Endodermal cell (in vitro differentiated cells): ENCODE measurements at regions not wholly inside any gene's neighbourhood (a gene's known extent, or its start where the extent isn't known, plus 50 kb on each side); places are given as distances from the start of the nearest gene placed in this dataset.
A peak's percentile ranks its signal among the peaks of the same experiment; 100 is the strongest.

ENCODE experiments used
- DNase-seq: peaks from one replicate; pipeline ENCODE4 v3.0.0-alpha.2; 2017
- H3K27ac ChIP-seq: 2 replicates; pipeline ENCODE4 v1.5.1; 2013; ENCODE audit warnings: mild to moderate bottlenecking, low read depth, low read length, moderate library complexity
- H3K27me3 ChIP-seq: 2 replicates; pipeline ENCODE4 v1.6.1; 2013; ENCODE audit warnings: mild to moderate bottlenecking, low read length, moderate library complexity; ENCODE audit not compliant: insufficient read depth, control insufficient read depth, poor library complexity, severe bottlenecking
- H3K36me3 ChIP-seq: 2 replicates; pipeline ENCODE4 v1.7.0; 2013; ENCODE audit warnings: mild to moderate bottlenecking, low read length, moderate library complexity; ENCODE audit not compliant: control insufficient read depth, insufficient read depth
- H3K4me1 ChIP-seq: one replicate; pipeline ENCODE4 v1.7.0; 2013; ENCODE audit warnings: low read length; ENCODE audit not compliant: control insufficient read depth, insufficient read depth
- H3K4me3 ChIP-seq: 2 replicates; pipeline ENCODE4 v1.5.1; 2013; ENCODE audit warnings: mild to moderate bottlenecking, low read length, moderate library complexity
- H3K9ac ChIP-seq: 2 replicates; pipeline ENCODE4 v1.6.1; 2013; ENCODE audit warnings: mild to moderate bottlenecking, low read length, moderate library complexity; ENCODE audit not compliant: poor library complexity, severe bottlenecking; ENCODE audit errors: extremely low read depth
- H3K9me3 ChIP-seq: 2 replicates; pipeline ENCODE4 v1.6.1; 2013; ENCODE audit warnings: mild to moderate bottlenecking, low read length, moderate library complexity; ENCODE audit not compliant: control insufficient read depth
- H3K27ac Mint-ChIP-seq: 2 replicates; pipeline ENCODE4 v1.8.0; 2020; ENCODE audit warnings: mixed read lengths
- H3K27me3 Mint-ChIP-seq: 2 replicates; pipeline ENCODE4 v1.8.0; 2021; ENCODE audit warnings: mild to moderate bottlenecking, mixed read lengths; ENCODE audit not compliant: insufficient read depth
- H3K36me3 Mint-ChIP-seq: 2 replicates; pipeline ENCODE4 v1.8.0; 2020; ENCODE audit warnings: low read depth, mixed read lengths
- H3K4me1 Mint-ChIP-seq: 2 replicates; pipeline ENCODE4 v1.8.0; 2020; ENCODE audit warnings: mixed read lengths
- H3K4me3 Mint-ChIP-seq: 2 replicates; pipeline ENCODE4 v1.8.0; 2020; ENCODE audit warnings: mild to moderate bottlenecking, moderate library complexity, mixed read lengths
- H3K9me3 Mint-ChIP-seq: 2 replicates; pipeline ENCODE4 v1.8.0; 2020; ENCODE audit warnings: mild to moderate bottlenecking, mixed read lengths
- CTCF ChIP-seq: fragments of 200-600 bp; sonication (generic); conservative IDR thresholded peaks from 2 replicates; pipeline ENCODE4 v1.5.0; 2021; ENCODE audit warnings: antibody characterized with exemption, mild to moderate bottlenecking
- WGBS, 2 experiments: methylation state at CpG; one replicate each; pipeline versions ENCODE4 v1.1.5 to v1.1.7; 2013; ENCODE audit warnings: missing lambda C conversion rate in 2 of 2, mixed read lengths in 1 of 2; ENCODE audit not compliant: insufficient coverage in 1 of 2, insufficient read length in 1 of 2; 5-methylcytosine and 5-hydroxymethylcytosine counted together

GRCh38 chrX:3493605-3494004 lies 147.2 kb upstream of the MXRA5 start:
- H3K36me3 Mint-ChIP-seq: no peaks in the 10 kb centered on the region
- H3K9me3 Mint-ChIP-seq: peaks cover 9% of the 10 kb centered on the region
- Histone ChIP-seq H3K36me3 (no peaks in the 10 kb centered on the region), H3K4me3 (no peak overlapping the region), H3K27ac (no peak overlapping the region), H3K9me3 (no peaks in the 10 kb centered on the region), H3K4me1 (no peaks in the 10 kb centered on the region), H3K27me3 (no peaks in the 10 kb centered on the region), H3K9ac (no peak overlapping the region)
- H3K4me3 Mint-ChIP-seq: no peak overlapping the region
- no peaks in the 10 kb centered on the region for H3K27me3 Mint-ChIP-seq
- no peak for TF ChIP-seq CTCF
- no peak for DNase-seq
- H3K4me1 Mint-ChIP-seq: no peaks in the 10 kb centered on the region
- H3K27ac Mint-ChIP-seq: no peak overlapping the region

DNA sequence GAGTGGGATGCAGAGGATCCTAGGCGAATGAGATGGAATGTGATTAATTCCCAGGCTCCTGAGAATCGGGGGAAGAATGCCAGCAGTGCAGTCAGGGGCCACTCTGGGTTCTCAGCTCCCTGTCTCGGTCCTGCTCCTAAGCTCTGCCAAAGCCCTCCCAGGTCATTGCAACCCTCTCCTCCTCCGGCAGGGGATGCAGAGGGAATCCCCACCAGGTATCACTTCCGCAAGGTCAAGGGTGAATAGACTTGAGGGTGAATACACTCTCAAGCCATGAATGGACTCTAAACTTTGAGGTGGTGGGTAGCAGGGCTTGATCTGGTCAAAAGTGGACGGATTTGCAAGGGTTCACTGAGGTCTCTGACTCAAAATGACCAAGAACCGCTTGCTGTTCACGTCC lies 139.3 kb upstream of the MXRA5 start:
- H3K4me3 ChIP-seq: no peak overlapping the region
- no peak overlapping the region for H3K27ac ChIP-seq
- H3K9ac ChIP-seq: no peak overlapping the region
- Mint-ChIP-seq H3K9me3 (peaks cover 5% of the 10 kb centered on the region), H3K27me3 (peaks cover 3% of the 10 kb centered on the region), H3K4me3 (no peak overlapping the region), H3K4me1 (no peaks in the 10 kb centered on the region), H3K36me3 (no peaks in the 10 kb centered on the region), H3K27ac (no peak overlapping the region)
- H3K4me1 ChIP-seq: no peaks in the 10 kb centered on the region
- peak; percentile 48 for TF ChIP-seq CTCF
- H3K27me3 ChIP-seq: no peaks in the 10 kb centered on the region
- 89 to 92% methylated on average over 4 to 8 of the region's 8 CpGs for WGBS, 2 experiments
- peak; percentile 61 for DNase-seq
- H3K36me3 ChIP-seq: no peaks in the 10 kb centered on the region
- H3K9me3 ChIP-seq: no peaks in the 10 kb centered on the region

- H3K27me3 ChIP-seq: no peaks in the 10 kb centered on the region
- H3K9ac ChIP-seq: no peak overlapping the region
- no peaks in the 10 kb centered on the region for H3K9me3 ChIP-seq
- H3K27ac ChIP-seq: no peak overlapping the region
- no peaks in the 10 kb centered on the region for H3K36me3 ChIP-seq
- no peak overlapping the region for H3K27ac Mint-ChIP-seq
- DNase-seq: no peak
- H3K27me3 Mint-ChIP-seq: no peaks in the 10 kb centered on the region
- no peaks in the 10 kb centered on the region for H3K36me3 Mint-ChIP-seq
- no peaks in the 10 kb centered on the region for H3K4me1 ChIP-seq
- TF ChIP-seq CTCF: no peak
- peaks cover 8% of the 10 kb centered on the region for H3K9me3 Mint-ChIP-seq
- H3K4me3 ChIP-seq: no peak overlapping the region
- 100% methylated on average over 2 of the region's 4 CpGs; no CpG with 5 or more reads in 1 of the 2 experiments for WGBS, 2 experiments
- H3K4me3 Mint-ChIP-seq: no peak overlapping the region
- no peaks in the 10 kb centered on the region for H3K4me1 Mint-ChIP-seq
Observed at GRCh38 chrX:3479026-3479425, 132.6 kb upstream of the MXRA5 start.
